ENCODE measurements at regions not wholly inside any gene's neighbourhood (a gene's known extent, or its start where the extent isn't known, plus 50 kb on each side); places are given as distances from the start of the nearest gene placed in this dataset.

DNA sequence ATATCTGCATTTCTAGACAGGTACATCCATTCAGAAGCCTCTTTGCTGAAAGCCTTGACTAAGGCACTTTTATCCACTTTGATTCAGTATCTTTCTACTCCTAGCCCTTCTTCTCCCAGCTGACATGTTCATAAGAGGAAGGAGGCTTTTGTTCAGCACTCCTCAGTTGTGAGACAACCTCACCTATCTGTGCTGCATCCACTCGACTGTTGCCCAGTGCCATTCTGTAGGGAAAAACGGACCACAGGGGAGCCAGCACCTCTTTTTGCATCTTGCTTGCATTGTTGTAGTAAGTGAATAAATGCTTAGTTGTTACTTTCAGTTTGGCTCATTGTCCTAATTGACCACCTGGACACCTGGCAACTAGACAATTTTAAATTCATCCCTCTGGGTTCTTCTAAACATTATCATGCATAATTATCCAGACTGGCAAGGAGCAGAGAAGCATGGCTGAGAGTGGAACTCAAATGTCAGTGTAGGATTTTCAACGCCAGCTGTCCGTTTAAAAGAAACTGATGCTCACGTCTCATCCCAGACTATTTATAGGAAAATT lies 83.8 kb upstream of the BOD1L1 start:
- in situ Hi-C loops (cut with MboI; ENCODE audit: low sequenced_read_pairs in 4 of 4): no loop called here
- H3K4me1 ChIP-seq: no peaks in the 10 kb centered on the region
- H3K27me3 ChIP-seq: no peaks in the 10 kb centered on the region
- H3K9me3 ChIP-seq: no peaks in the 10 kb centered on the region
- no peaks in the 10 kb centered on the region for H3K36me3 ChIP-seq
- no peak overlapping the region for H3K4me3 ChIP-seq
- DNase-seq: no peak
- TF ChIP-seq POLR2A (IDR thresholded peaks at IDR 0.05): no peak
- TF ChIP-seq, protein P1, sequence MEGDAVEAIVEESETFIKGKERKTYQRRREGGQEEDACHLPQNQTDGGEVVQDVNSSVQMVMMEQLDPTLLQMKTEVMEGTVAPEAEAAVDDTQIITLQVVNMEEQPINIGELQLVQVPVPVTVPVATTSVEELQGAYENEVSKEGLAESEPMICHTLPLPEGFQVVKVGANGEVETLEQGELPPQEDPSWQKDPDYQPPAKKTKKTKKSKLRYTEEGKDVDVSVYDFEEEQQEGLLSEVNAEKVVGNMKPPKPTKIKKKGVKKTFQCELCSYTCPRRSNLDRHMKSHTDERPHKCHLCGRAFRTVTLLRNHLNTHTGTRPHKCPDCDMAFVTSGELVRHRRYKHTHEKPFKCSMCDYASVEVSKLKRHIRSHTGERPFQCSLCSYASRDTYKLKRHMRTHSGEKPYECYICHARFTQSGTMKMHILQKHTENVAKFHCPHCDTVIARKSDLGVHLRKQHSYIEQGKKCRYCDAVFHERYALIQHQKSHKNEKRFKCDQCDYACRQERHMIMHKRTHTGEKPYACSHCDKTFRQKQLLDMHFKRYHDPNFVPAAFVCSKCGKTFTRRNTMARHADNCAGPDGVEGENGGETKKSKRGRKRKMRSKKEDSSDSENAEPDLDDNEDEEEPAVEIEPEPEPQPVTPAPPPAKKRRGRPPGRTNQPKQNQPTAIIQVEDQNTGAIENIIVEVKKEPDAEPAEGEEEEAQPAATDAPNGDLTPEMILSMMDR (IDR thresholded peaks at IDR 0.05 in 4 of 5, conservative IDR thresholded peaks at IDR 0.05 in 1 of 5): no peak
- no peak for ATAC-seq
- no peak overlapping the region for H3K27ac ChIP-seq
- intact Hi-C loops (cut with DNase I; ENCODE audit: low total_unique reads): no loop called here

DNA sequence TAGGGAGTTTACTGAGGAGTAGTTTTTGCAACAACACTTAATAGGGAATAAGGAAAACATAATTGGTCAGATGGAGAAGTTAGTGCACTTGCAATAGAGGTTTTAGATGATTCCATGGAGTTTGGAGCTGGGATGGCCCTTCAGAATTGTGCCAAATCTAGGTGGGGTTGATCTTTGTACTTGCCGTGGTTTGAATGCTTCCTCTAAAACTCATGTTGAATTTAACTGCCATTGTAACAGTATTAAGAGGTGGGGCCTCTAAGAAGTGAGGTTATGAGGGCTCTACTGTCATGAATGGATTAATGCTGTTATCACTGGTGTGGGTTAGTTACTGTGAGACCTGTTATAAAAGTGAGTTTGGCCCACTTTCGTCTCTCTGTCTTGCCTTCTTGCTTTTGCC lies 94.4 kb upstream of the BOD1L1 start:
- Histone ChIP-seq H3K27ac (no peak overlapping the region), H3K4me3 (no peak overlapping the region), H3K27me3 (no peaks in the 10 kb centered on the region), H3K9me3 (no peaks in the 10 kb centered on the region), H3K4me1 (no peaks in the 10 kb centered on the region), H3K36me3 (no peaks in the 10 kb centered on the region)
- DNase-seq (no peak), ATAC-seq (no peak)
- no peak for TF ChIP-seq POLR2A (IDR thresholded peaks at IDR 0.05)
- TF ChIP-seq, protein P1 (IDR thresholded peaks at IDR 0.05 in 4 of 5, conservative IDR thresholded peaks at IDR 0.05 in 1 of 5): no peak
- in situ Hi-C loops (cut with MboI; ENCODE audit: low sequenced_read_pairs in 4 of 4): no loop called here
- intact Hi-C loops (cut with DNase I; ENCODE audit: low total_unique reads): no loop called here

DNA sequence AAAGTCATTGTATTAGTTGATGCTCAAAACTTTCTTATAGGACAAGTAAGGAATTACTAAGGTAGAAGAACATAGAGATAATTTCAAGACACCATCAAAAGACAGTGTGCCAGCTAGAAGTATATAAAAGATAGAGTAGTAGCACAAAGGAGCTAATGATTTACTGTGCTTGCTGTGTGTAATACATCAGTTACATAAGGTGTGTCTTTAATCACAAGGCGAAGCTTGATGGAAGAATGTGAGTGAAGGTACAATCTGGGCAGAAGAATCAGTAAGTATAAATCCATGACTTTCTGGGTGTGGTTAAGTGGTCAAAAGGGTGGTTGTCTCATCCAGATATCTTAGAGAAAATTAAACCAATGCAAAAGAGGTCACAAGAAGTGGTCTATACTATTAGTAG lies 95.1 kb upstream of the BOD1L1 start:
- no peak for DNase-seq
- no peaks in the 10 kb centered on the region for H3K27me3 ChIP-seq
- ATAC-seq: no peak
- TF ChIP-seq POLR2A (IDR thresholded peaks at IDR 0.05): no peak
- TF ChIP-seq, protein P1 (IDR thresholded peaks at IDR 0.05 in 4 of 5, conservative IDR thresholded peaks at IDR 0.05 in 1 of 5): no peak
- no peaks in the 10 kb centered on the region for H3K36me3 ChIP-seq
- H3K4me1 ChIP-seq: no peaks in the 10 kb centered on the region
- H3K4me3 ChIP-seq: no peak overlapping the region
- in situ Hi-C loops (cut with MboI; ENCODE audit: low sequenced_read_pairs in 4 of 4): no loop called here
- H3K27ac ChIP-seq: no peak overlapping the region
- H3K9me3 ChIP-seq: no peaks in the 10 kb centered on the region
- intact Hi-C loops (cut with DNase I; ENCODE audit: low total_unique reads): no loop called here

DNA sequence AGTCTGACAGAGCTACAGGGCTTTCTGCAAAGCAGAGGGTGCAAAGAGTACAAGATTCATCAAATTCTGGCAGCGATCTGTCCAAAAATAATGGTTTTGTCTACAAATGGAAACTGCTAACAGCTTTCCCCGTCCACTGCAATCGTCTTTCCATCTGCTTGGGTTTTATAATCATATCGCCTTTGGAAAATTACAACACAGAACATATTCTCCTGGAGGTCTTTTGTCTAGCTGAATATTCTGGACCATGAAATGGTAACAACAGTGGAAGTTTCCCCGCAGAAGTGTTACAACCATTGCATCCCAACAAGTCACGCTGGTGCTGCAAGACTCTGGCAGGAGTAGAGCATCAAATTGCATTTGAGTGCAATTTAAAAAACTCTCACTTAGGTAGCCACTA lies 101.2 kb upstream of the BOD1L1 start:
- Histone ChIP-seq H3K9me3 (no peaks in the 10 kb centered on the region), H3K4me3 (no peak overlapping the region), H3K36me3 (no peaks in the 10 kb centered on the region), H3K27ac (no peak overlapping the region), H3K4me1 (no peaks in the 10 kb centered on the region), H3K27me3 (no peaks in the 10 kb centered on the region)
- DNase-seq (no peak), ATAC-seq (no peak)
- in situ Hi-C loops (cut with MboI; ENCODE audit: low sequenced_read_pairs in 4 of 4): no loop called here
- TF ChIP-seq, protein P1 (IDR thresholded peaks at IDR 0.05 in 4 of 5, conservative IDR thresholded peaks at IDR 0.05 in 1 of 5): no peak
- TF ChIP-seq POLR2A (IDR thresholded peaks at IDR 0.05): no peak
- intact Hi-C loops (cut with DNase I; ENCODE audit: low total_unique reads): no loop called here

DNA sequence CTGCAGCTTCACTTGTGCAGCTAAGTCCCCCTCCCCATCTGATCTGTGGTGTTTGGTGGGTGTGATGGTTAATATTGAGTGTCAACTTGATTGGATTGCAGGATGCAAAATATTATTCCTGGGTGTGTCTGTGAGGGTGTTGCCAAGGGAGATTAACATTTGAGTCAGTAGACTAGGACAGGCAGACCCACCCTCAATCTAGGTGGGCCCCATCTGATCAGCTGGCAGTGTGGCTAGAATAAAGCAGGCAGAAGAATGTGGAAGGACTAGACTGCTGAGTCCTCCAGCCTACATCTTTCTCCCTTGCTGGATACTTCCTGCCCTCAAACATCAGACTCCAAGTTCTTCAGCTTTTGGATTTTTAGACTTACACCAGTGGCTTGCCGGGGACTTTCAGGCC lies 103.5 kb upstream of the BOD1L1 start:
- no peaks in the 10 kb centered on the region for H3K4me1 ChIP-seq
- DNase-seq: no peak
- in situ Hi-C loops (cut with MboI; ENCODE audit: low sequenced_read_pairs in 4 of 4) (no loop called here), intact Hi-C loops (cut with DNase I; ENCODE audit: low total_unique reads) (no loop called here)
- H3K9me3 ChIP-seq: no peaks in the 10 kb centered on the region
- H3K4me3 ChIP-seq: no peak overlapping the region
- H3K27ac ChIP-seq: no peak overlapping the region
- H3K36me3 ChIP-seq: no peaks in the 10 kb centered on the region
- no peaks in the 10 kb centered on the region for H3K27me3 ChIP-seq
- no peak for ATAC-seq
- TF ChIP-seq, protein P1 (IDR thresholded peaks at IDR 0.05 in 4 of 5, conservative IDR thresholded peaks at IDR 0.05 in 1 of 5): no peak
- TF ChIP-seq POLR2A (IDR thresholded peaks at IDR 0.05): no peak

Data from gastrocnemius medialis (tissue), 4 donors.